Fibroblast of villous mesenchyme (primary cell): ENCODE measurements at regions not wholly inside any gene's neighbourhood (a gene's known extent, or its start where the extent isn't known, plus 50 kb on each side); places are given as distances from the start of the nearest gene placed in this dataset.
"Not testable (repeated sequence)": the region's sequence is repeated elsewhere in the genome, so short reads cannot be mapped to it uniquely, and the experiment has no call there.

ENCODE experiments used
- DNase-seq: peaks from one replicate; pipeline ENCODE4 v3.0.0-alpha.2; 2010; ENCODE audit warnings: low read depth
- H3K4me3 ChIP-seq: 2 replicates; pipeline ENCODE4 v1.5.1; 2011; ENCODE audit warnings: low read depth, mild to moderate bottlenecking, low read length
- CTCF ChIP-seq: IDR thresholded peaks from 2 replicates; pipeline ENCODE4 v1.5.1; 2012; ENCODE audit warnings: low read depth, mild to moderate bottlenecking, low read length; ENCODE audit not compliant: insufficient read depth

- no peak for DNase-seq
- H3K4me3 ChIP-seq: no peak overlapping the region
- no peak for TF ChIP-seq CTCF
Observed at GRCh38 chr1:178652506-178653490, 72.2 kb upstream of the RALGPS2 start.

GRCh38 chr1:178659789-178660208 lies 65.2 kb upstream of the RALGPS2 start:
- no peak for DNase-seq
- H3K4me3 ChIP-seq: no peak overlapping the region
- no peak for TF ChIP-seq CTCF

- DNase-seq: no peak
- H3K4me3 ChIP-seq: no peak overlapping the region
Observed at GRCh38 chr1:178660461-178660860, 64.6 kb upstream of the RALGPS2 start.

GRCh38 chr1:178664278-178664677 lies 60.8 kb upstream of the RALGPS2 start:
- DNase-seq: no peak
- no peak for TF ChIP-seq CTCF
- no peak overlapping the region for H3K4me3 ChIP-seq

More at GRCh38 chr1:178660461-178660860, 64.6 kb upstream of the RALGPS2 start:
- no peak for TF ChIP-seq CTCF

- DNase-seq: no peak
- H3K4me3 ChIP-seq: no peak overlapping the region
- no peak for TF ChIP-seq CTCF
Observed at GRCh38 chr1:178665579-178665978, 59.5 kb upstream of the RALGPS2 start.

GRCh38 chr1:178666891-178667290 lies 58.2 kb upstream of the RALGPS2 start:
- DNase-seq, H3K4me3 ChIP-seq: not testable (repeated sequence)

- DNase-seq: no peak
- TF ChIP-seq CTCF: no peak
- H3K4me3 ChIP-seq: no peak overlapping the region
Observed at GRCh38 chr1:178672434-178672833, 52.6 kb upstream of the RALGPS2 start.

- DNase-seq, H3K4me3 ChIP-seq: not testable (repeated sequence)
Observed at GRCh38 chr1:178674559-178674958, 50.5 kb upstream of the RALGPS2 start.
